ENCODE measurements at regions not wholly inside any gene's neighbourhood (a gene's known extent, or its start where the extent isn't known, plus 50 kb on each side); places are given as distances from the start of the nearest gene placed in this dataset.

DNA sequence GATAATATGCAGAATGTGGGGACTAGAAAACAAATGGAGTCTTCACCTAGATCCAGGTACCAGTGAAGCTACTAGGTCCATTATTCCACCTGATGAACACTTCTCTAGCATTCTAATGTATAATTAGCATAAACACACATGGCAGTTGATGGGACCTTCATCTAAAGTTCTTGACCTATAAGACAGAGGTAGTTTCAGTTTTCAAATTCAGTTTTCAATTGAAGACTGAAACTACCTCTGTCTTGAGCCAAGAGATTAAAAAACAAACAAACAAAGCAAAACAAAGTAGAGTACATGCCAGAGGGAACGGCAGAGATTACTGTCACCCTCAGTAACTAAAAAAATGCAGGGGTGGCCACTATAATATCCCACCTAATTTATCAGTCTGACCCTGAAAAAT is 199.9 kb upstream of the NEIL3 start:
- DNase-seq (ENCODE audit: low spot score), result no peak

DNA sequence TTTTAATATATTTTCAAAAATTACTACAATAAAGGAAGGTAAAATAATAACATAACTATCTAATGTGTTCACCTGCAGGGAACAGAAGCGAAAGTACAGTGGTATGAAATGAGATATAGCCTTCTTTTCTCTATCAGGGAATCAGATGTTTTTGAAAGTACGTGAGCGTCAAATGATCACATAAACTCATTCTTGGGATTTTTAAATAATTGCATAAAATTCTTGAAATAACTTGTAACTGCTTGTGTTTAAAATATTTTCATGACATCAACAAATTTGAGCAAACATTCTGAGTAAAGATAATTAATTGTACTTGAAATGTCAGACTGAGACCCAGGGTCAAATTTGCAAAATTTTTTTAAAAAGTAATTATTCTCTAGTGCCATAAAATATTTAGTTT is 193.5 kb upstream of the NEIL3 start:
- DNase-seq (ENCODE audit: low spot score), result no peak

DNA sequence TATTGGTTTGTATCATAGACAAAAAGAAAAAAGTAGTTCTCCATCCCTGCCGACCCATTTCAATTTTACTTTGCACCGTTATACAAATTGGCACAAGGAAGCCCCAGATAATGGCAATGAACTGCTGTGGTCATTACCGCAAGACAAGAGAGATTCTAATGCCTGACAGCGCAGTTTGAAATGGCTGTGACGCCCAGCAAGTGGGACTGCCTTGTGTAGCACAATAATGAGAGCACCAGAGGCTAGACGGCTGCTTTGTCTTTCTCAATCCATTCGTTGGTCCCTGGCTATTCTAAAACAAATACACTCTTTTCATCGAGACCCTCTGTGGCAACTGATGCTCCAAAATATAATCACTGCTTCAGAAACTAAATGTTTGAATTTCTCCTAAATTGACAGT is 192.4 kb upstream of the NEIL3 start:
- DNase-seq (ENCODE audit: low spot score), result no peak

DNA sequence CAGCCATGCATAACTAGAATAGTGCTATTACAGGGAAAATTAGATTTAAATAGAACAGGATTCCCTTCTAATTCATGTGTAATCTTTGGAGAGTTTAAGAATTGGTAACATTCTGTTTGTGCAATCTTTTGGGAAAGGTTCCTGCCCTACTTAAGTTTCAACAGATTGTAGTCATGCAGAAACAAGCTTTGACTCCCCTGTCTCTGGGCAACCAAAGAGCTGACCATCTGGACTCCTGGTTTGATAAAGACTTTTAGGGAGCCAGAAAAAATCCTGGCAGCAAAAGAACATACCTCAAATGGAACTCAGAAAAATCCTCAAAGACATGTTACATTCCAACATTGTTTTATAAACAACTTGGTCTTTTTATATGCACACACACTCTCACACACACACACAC is 191.1 kb upstream of the NEIL3 start:
- DNase-seq (ENCODE audit: low spot score), result no peak

DNA sequence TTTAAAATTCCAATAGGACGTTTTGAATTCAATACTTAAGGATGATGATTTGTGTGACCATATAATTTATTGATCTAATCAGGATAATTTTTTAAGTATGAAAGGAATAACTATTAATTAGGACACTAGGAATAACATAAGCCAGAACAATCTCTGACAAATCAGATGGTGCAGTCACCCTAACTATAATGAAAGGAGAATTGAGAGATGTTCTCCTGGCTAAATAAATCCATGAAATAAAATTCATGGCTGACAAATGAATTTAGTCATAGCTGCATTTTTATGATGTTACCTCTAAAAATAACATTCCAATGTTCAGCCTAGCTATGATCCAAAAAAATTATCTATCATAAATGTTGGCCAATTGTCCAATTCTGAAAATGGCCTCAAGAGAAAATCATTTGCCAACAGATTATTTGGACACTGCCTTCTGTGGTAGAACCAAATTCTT is 190.6 kb upstream of the NEIL3 start:
- DNase-seq (ENCODE audit: low spot score), result no peak

DNA sequence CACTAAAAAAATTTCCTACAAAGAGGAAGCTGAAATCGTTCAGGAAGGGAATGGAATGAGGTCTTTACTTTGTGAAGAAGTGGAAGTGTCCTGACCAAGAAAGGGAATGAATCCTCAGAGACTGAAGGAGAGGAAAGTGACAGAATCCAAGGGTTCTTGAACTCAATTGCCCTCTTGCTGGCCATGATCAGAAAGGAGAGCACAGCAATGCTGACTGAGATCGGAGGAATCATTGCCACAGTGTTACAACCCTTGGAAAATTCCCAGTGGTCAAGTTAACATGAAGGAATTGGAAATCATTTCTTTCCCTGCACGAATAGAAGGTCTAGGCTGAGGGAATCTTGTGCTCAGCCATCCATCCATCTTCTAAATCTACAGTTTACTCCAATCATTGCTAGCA is 190.0 kb upstream of the NEIL3 start:
- no peak for DNase-seq (ENCODE audit: low spot score)

DNA sequence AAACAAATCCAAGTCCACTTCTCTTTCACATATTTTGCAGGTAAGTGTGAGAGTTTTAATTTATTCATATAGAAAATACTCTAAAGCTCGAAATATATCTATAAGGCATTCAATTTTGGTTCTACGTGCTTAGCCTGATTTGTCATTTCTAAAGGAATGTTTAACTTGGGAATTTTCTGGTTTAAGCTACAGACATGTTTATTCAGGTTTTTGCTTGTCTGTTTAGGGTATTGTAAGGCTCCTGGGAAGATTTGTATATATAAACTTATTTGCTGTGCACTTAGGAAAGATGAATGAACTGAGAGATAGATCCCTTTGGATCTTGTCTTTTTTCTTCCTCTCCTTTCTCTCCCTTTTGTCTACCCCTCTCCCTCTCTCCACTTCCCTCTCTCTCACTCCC is 185.9 kb upstream of the NEIL3 start:
- DNase-seq (ENCODE audit: low spot score), result no peak

DNA sequence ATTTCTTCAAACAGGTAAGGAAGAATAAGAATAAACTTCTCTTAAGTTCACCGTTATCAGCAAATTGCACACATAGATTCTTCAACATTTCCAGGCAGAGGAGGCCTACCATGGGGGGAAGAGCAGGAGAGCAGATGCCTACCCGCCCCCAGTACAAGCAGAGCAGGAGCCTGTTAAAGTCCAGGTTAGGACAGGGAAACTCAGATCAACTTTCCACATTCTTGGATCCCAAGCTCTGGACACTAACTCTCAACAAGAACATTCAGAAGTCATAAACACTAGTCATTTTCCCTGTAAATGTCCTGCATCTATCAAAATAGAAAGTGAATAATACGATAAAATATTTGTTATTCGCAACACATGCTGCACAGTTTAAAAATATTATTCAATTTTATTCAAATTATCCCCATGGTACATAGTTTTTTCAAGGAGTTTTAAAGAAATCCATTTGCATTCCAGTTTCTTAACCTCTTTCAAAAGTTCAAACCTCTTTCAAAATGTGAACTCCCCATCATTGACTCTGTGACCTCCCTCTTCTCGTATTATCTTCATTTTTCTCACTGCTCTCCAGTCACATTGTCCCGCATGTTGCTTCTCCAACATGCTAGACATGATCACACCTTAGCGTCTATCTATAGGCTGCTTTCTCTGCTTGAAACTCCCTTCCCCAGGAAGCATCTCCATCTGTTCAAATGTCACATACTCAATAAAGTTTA is 185.2 kb upstream of the NEIL3 start:
- DNase-seq (ENCODE audit: low spot score), result no peak

DNA sequence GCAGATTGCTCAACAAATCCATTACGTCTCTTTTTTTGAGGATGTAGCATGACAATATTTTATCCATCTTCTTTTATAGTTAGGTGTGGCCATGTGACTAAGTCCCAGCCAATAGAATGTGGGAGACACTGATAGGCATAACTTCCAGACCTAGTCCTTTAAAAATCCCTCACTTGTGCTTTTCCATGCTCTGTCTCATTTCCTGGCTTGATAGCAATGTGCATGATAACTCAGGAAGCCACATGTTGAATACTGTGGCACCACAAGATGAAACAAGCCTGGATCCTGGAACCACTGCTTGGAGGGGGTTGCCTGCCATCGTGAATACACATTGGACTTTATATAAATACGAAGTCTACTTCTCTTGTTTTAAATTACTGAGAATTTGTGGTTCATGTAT is 184.0 kb upstream of the NEIL3 start:
- no peak for DNase-seq (ENCODE audit: low spot score)

DNA sequence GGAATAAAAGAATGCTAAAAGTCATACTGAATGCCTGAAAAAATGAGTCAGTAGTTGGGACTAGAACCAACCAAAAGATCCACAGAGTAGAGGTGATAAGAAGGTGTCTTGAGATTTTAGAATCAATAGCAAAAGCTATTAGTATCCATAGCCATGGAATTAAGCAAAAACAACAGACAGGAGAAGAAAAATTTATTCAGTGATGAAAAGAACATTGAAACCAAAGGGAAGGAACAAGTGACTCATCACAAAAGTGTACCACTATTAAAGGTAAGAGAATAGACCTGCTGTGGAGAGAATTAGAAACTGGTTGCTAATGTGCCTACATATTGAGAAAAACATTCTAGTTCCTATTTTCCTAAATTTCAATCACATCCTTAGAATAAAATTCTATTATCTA is 182.0 kb upstream of the NEIL3 start:
- no peak for DNase-seq (ENCODE audit: low spot score)

DNA sequence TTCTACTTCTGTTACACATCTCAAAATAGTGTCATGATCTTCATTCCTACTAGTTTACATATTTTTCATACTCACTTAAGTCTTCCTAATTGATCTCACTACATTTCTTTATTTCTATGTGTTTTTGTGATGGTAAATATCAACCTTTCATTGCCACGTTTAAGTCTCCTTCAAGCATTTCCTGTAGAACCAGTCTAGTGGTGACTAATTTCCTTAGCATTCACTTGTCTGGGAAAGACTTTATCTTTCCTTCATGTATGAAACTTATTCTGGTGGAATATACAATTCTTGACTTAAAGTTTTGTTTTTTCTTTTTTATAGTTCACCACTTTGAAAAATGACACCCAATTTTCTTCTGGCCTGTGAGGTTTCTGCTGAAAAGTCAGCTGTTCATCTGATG is 181.4 kb upstream of the NEIL3 start:
- no peak for DNase-seq (ENCODE audit: low spot score)

DNA sequence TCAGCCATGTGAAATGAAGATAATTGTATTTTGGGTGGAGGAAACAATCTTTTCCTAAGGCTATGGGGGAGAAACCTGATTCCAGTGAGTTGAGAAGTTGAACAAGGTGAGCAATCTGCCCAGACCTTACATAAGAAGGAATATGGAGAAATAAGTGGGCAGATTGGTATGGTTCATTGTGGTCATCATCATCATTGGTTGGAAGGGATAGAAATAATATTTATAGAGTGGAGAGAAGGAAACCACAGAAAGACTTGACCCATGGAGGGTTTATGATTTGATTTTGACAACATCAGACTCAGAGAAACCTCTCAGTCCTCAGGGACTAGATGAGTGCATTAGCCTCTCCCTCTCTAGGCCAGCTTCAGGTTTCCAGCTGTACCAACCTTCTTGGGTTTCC is 177.9 kb upstream of the NEIL3 start:
- no peak for DNase-seq (ENCODE audit: low spot score)

DNA sequence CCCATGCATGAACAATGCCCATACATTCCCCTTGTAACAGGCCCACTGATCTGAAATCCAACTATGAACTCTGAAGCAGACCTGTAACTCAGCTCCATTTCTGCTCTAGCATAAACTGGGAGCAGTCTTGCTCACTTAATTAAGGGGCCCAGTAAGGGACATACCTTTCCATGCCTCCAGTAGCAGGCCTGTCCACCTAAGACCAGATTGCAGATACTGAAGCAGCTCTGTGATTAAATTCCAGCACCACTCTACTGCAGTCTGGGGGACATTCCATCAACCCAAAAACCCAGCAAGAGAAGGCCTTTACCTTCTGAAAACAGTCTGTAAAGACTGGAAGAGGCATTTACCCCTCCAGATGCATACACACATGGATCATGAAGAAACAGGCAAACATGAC is 162.0 kb upstream of the NEIL3 start:
- no peak for DNase-seq (ENCODE audit: low spot score)

DNA sequence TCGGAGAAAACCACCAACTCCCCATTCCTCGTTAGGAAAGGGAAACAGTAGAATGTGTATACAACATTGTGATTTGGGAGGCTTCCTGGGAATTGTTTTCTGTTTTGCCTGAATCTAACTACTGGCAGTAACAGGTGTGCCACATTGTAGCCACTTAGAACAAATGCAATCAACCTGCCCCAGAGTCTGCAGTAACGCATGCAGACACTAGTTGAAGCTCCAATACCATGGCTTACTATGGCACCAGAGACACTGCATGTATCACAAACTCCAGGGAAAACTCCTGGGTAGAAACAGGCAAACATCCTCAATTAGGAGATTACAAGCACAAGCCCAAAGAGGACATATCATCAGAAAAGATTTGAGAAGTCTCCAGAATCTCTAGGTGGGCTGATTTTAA is 154.2 kb upstream of the NEIL3 start:
- DNase-seq (ENCODE audit: low spot score), result no peak

DNA sequence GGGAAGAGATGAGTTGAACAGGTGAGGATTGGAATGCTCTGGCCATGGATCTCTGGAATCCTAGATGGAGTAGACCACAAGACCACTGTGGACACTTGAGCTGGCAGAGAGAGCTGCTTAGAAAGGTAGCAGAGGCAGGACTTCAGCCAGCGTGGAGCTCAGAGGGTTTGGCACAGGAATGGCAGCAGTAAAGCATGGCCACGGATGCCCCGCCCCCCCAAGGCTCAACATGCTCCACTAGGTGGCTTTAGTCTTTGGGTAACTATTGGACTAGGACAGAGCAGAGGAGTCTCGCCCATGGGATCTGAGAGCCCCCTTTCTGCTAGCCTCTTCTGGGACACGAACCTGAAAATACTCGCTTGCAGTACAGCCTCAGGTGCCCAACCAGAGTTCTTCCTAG is 150.1 kb upstream of the NEIL3 start:
- no peak for DNase-seq (ENCODE audit: low spot score)

DNA sequence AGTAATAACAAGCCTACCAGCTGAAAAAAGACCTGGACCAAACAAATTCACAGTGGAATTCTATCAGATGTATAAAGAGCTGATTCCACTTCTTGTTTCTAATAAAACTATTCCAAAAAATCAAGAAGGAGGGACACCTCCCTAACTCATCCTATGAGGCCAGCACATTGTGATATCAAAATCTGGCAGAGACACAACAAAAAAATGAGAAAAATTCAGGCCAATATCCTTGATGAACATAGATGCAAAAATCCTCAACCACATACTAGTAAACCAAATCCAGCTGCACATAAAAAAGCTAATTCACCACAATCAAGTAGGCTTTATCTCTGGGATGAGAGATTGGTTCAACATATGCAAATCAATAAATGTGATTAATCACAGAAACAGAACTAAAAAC is 147.9 kb upstream of the NEIL3 start:
- no peak for DNase-seq (ENCODE audit: low spot score)

DNA sequence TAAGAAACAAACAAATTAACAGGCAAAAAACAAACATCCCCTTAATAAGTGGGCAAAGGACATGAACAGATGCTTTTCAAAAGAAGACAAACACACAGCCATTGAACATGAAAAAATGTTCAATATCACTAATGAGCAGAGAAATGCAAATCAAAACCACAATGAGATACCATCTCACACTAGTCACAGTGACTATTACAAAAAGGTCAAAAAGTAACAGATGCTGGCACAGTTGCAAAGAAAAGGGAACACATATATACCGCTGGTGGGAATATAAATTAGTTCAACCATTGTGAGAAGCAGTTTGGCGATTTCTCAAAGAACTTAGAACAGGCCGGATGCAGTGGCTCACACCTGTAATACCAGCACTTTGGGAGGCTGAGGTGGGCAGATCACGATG is 146.1 kb upstream of the NEIL3 start:
- DNase-seq (ENCODE audit: low spot score), result no peak

DNA sequence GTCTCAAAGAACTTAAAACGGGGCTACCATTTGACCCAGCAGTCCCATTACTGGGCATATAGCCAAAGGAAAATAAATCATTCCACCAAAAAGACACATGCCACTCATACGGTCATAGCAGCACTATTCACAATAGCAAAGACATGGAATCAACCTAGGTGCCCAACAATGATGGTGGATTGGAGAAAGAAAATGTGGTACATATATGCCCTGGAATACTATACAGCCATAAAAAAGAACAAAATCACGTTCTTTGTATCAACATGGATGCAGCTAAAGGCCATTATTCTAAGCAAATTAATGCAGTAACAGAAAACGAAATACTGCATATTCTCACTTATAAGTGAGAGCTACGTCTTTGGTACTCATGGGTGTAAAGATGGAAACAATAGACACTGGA is 138.1 kb upstream of the NEIL3 start:
- DNase-seq (ENCODE audit: low spot score), result no peak

DNA sequence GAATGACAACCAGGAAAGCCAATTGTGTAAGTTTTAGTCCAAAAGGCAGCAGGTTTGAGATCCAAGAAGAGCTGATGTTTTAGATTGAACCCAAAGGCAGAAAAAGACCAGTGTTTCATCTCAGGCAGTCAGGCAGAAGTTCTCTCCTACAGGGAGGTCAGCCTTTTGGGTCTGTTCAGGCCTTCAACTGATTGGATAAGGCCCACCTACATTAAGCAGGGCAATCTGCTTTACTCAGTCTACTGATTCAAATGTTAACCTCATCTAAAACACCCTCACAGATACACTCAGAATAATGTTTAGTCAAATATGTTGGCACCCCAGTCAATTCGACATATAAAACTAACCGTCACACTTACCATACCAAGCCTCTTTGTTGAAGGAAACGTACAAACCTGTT is 134.2 kb upstream of the NEIL3 start:
- DNase-seq (ENCODE audit: low spot score), result no peak

DNA sequence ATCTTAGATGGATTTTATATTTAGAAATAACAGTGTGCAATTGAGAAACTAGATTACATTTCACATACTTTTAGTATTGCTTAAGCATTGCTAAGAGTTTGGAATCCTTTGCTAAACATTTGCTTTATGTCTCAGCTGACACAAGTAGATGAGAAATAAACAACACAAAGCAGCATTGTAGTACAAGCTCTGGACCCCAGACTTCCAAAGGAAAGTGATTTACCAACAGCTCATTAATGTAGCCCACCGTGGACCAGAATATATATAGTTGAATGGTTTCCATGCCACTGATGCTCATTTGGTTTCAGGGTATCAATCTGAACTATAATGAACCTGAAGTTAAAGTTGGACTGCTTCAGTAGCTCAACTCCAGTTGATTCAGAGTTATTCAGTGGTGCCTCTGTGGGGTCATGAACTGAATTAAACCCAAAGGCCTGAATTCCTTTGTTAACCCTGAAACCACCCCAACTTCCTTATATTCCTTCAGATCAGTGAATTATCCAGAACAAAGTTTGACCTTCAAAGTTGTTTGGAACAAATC is 132.1 kb upstream of the NEIL3 start:
- DNase-seq (ENCODE audit: low spot score), result no peak

DNA sequence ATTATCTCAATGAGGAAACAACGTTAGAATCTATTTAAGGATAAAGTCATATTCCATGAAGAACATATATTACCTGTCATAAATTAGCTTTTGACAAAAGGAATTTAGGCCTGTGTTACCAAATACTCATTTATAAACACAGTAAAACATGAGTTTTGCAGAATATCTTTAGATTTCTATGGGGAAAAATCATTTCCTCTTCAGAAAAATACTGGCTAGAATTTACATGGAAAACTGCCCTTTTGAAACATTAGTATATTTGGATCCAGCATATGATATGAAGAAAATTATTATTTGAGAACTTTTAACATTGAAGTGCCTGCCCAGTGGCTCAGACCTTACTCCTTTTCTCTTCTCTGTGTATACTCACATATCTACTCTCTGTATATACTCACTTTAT is 131.4 kb upstream of the NEIL3 start:
- no peak for DNase-seq (ENCODE audit: low spot score)

DNA sequence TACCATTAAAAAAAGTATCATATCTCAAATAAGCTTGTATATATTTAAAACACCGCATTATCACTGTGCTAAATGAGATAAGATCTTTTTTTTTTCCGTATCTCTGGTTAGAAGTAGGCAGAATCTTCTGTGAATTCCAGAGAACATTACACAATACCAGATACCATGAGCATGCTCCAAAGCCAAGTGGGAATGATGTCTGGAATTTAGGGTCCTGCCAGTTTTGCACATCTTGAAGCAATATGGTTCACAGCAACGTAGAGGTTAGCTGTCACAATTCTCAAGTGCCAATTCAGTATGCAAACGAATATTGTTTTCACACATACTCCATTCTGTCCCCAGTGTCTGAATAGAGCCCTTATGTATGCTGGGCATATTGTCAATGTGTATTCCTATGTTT is 127.5 kb upstream of the NEIL3 start:
- no peak for DNase-seq (ENCODE audit: low spot score)

DNA sequence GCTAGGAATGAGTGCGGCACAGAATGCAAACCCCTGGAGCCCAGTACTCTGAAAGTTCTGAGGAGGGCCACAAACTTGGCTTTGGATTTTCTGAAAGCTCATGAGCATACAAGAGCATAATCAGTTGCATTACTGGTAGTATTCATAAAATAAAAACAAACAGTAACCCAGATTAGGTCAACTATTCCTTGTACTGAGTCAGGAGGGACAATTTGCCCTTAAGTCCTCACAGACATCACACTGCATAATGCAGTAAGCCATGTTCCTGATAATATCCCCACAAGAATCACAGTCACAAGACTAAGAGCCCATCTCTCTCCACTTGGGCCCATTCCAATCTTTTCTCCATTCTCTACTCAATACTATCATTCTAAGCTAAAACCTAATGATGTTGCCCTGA is 126.9 kb upstream of the NEIL3 start:
- DNase-seq (ENCODE audit: low spot score), result no peak

DNA sequence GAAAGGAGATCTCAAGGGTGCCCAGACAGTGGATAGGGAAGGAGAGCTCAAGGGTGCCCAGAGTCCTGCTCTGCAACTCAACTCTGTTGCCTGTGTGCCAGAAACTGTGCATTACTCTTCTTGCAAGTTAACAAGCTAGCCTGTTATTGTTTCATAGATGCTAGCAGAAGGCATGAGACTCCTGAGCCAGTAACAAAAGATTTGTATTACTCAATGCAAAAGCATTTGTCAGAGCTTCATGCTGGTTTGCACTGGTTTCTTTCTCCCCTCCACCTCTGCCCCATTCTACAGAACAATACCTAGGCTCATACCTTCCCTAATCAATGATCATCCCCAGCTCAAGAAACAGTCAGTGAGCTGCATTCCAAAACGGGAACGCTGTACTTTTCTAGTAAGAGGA is 124.5 kb upstream of the NEIL3 start:
- no peak for DNase-seq (ENCODE audit: low spot score)

DNA sequence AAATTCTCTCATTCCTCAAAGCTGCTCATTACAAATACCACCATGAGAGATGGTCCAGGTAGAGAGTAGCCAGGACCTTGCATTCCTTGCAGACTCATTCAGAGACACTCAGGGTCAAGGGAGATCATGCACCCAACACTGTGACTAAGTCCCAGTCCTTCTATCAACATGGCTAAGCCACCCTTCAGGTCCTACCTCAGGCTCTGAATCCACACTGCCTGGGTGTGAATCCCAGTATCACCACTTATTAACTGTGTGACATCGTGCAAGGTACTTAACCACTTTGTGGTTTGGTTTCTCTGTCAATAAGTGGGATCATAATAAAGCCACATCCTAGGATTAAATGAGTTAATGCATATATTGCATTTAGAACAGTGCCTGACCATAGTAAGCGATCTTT is 124.1 kb upstream of the NEIL3 start:
- DNase-seq (ENCODE audit: low spot score), result no peak
